ENCODE measurements at regions not wholly inside any gene's neighbourhood (a gene's known extent, or its start where the extent isn't known, plus 50 kb on each side); places are given as distances from the start of the nearest gene placed in this dataset.

GRCh38 chr5:36359267-36359666 is 57.6 kb upstream of the RANBP3L start:
- Histone ChIP-seq H4K20me1 (ENCODE audit: control insufficient read depth, insufficient read depth, low read depth, low read length) (no peaks in the 10 kb centered on the region), H3K36me3 (ENCODE audit: control insufficient read depth, low read length) (no peaks in the 10 kb centered on the region), H3K9me3 (ENCODE audit: control insufficient read depth, insufficient read depth, low read length) (no peaks in the 10 kb centered on the region), H3K4me1 (ENCODE audit: control insufficient read depth, low read length) (peaks cover 54% of the 10 kb centered on the region), H3K9me2 (replicated peaks; ENCODE audit: control insufficient read depth, low read length) (no peaks in the 10 kb centered on the region), H3K79me2 (ENCODE audit: control insufficient read depth, low read length) (no peaks in the 10 kb centered on the region), H3K4me3 (ENCODE audit: low read length) (no peak overlapping the region), H3K4me2 (ENCODE audit: low read length) (no peak overlapping the region; the same call in 1 of the 2 replicates), H3K27ac (ENCODE audit: low read depth, low read length) (no peak overlapping the region), H3K27me3 (ENCODE audit: control insufficient read depth, low read length) (no peaks in the 10 kb centered on the region), H3F3A (ENCODE audit: control insufficient read depth, insufficient read depth) (no peaks in the 10 kb centered on the region)
- no peak for TF ChIP-seq EZH2phosphoT487 (IDR thresholded peaks at IDR 0.05; ENCODE audit: borderline replicate concordance, low read length)
- TF ChIP-seq, protein P1, sequence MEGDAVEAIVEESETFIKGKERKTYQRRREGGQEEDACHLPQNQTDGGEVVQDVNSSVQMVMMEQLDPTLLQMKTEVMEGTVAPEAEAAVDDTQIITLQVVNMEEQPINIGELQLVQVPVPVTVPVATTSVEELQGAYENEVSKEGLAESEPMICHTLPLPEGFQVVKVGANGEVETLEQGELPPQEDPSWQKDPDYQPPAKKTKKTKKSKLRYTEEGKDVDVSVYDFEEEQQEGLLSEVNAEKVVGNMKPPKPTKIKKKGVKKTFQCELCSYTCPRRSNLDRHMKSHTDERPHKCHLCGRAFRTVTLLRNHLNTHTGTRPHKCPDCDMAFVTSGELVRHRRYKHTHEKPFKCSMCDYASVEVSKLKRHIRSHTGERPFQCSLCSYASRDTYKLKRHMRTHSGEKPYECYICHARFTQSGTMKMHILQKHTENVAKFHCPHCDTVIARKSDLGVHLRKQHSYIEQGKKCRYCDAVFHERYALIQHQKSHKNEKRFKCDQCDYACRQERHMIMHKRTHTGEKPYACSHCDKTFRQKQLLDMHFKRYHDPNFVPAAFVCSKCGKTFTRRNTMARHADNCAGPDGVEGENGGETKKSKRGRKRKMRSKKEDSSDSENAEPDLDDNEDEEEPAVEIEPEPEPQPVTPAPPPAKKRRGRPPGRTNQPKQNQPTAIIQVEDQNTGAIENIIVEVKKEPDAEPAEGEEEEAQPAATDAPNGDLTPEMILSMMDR (IDR thresholded peaks at IDR 0.05; ENCODE audit: low read depth, low read length, poor library complexity, severe bottlenecking), result no peak

DNA sequence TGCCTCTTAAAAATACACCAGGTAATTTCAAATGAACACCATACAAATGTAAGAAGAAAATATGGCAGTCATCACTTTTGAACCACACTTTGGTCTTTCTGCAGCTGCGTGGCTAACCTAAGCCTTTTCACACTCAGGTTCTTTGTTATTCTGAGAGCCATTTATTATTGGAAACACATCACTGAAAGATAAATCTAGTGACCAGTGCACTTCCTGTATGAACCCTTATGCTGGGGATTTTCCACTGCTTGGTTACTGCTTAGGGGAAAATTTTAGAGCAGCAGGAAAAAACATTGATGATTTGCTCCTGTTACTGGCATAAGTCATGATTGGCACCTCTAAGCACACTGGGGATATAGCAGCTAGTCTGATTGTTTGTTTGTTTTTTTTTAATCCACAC is 58.6 kb upstream of the RANBP3L start:
- TF ChIP-seq, protein P1 (IDR thresholded peaks at IDR 0.05; ENCODE audit: low read depth, low read length, poor library complexity, severe bottlenecking), result no peak
- TF ChIP-seq EZH2phosphoT487 (IDR thresholded peaks at IDR 0.05; ENCODE audit: borderline replicate concordance, low read length), result no peak
- Histone ChIP-seq H3K9me3 (ENCODE audit: control insufficient read depth, insufficient read depth, low read length) (no peaks in the 10 kb centered on the region), H3K4me2 (ENCODE audit: low read length) (peak overlapping the region; percentile 39), H4K20me1 (ENCODE audit: control insufficient read depth, insufficient read depth, low read depth, low read length) (no peaks in the 10 kb centered on the region), H3K79me2 (ENCODE audit: control insufficient read depth, low read length) (no peaks in the 10 kb centered on the region), H3K36me3 (ENCODE audit: control insufficient read depth, low read length) (no peaks in the 10 kb centered on the region), H3K9me2 (replicated peaks; ENCODE audit: control insufficient read depth, low read length) (no peaks in the 10 kb centered on the region), H3K4me1 (ENCODE audit: control insufficient read depth, low read length) (peaks cover 46% of the 10 kb centered on the region), H3K4me3 (ENCODE audit: low read length) (0 out of 2 replicates have a peak overlapping the region, but pooled peaks have one; percentile 11), H3K27me3 (ENCODE audit: control insufficient read depth, low read length) (no peaks in the 10 kb centered on the region), H3K27ac (ENCODE audit: low read depth, low read length) (no peak overlapping the region; the same call in 1 of the 2 replicates), H3F3A (ENCODE audit: control insufficient read depth, insufficient read depth) (no peaks in the 10 kb centered on the region)

DNA sequence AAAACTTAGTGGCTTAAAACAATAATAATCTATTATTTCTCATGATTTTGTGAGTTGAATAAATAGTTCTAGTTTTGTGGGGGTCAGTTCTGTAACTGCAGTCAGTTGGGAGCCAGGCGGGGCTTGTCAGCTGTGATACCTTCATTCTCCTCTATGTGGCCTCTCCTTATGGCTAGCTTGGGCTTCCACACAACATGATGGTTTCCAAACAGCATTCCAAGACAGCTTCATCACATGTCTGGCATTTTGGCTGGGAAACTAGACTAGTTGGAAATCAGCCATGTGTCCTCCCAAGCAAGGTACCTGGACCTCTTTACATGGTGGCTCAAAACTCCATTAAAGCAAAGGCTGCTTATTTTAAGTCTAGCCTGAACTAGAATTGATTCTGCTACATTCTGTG is 61.4 kb upstream of the RANBP3L start:
- no peak for TF ChIP-seq EZH2phosphoT487 (IDR thresholded peaks at IDR 0.05; ENCODE audit: borderline replicate concordance, low read length)
- TF ChIP-seq, protein P1 (IDR thresholded peaks at IDR 0.05; ENCODE audit: low read depth, low read length, poor library complexity, severe bottlenecking), result no peak
- Histone ChIP-seq H3F3A (ENCODE audit: control insufficient read depth, insufficient read depth) (no peaks in the 10 kb centered on the region), H3K27me3 (ENCODE audit: control insufficient read depth, low read length) (no peaks in the 10 kb centered on the region), H3K4me1 (ENCODE audit: control insufficient read depth, low read length) (peaks cover 39% of the 10 kb centered on the region), H3K4me2 (ENCODE audit: low read length) (no peak overlapping the region), H4K20me1 (ENCODE audit: control insufficient read depth, insufficient read depth, low read depth, low read length) (no peaks in the 10 kb centered on the region), H3K4me3 (ENCODE audit: low read length) (no peak overlapping the region), H3K9me2 (replicated peaks; ENCODE audit: control insufficient read depth, low read length) (no peaks in the 10 kb centered on the region), H3K79me2 (ENCODE audit: control insufficient read depth, low read length) (no peaks in the 10 kb centered on the region), H3K27ac (ENCODE audit: low read depth, low read length) (no peak overlapping the region), H3K36me3 (ENCODE audit: control insufficient read depth, low read length) (no peaks in the 10 kb centered on the region), H3K9me3 (ENCODE audit: control insufficient read depth, insufficient read depth, low read length) (0 out of 2 replicates have a peak, but pooled peaks cover 3% of the 10 kb centered on the region)

Measured in DOHH2 (cell line).